DOHH2 (cell line): ENCODE measurements at regions not wholly inside any gene's neighbourhood (a gene's known extent, or its start where the extent isn't known, plus 50 kb on each side); places are given as distances from the start of the nearest gene placed in this dataset.

ENCODE experiments used
- EZH2phosphoT487 ChIP-seq: fragments of 200-600 bp; sonication (generic); IDR thresholded peaks from 2 replicates; pipeline ENCODE4 v1.6.1; 2017; ENCODE audit warnings: borderline replicate concordance, mild to moderate bottlenecking, antibody characterized with exemption, low read length, moderate library complexity, mixed read lengths
- TF ChIP-seq, protein P1 (sequence below): fragments of 200-600 bp; sonication (generic); IDR thresholded peaks from one replicate; pipeline ENCODE4 v1.5.1; 2014; ENCODE audit warnings: antibody characterized with exemption, mild to moderate bottlenecking, low read depth, low read length; ENCODE audit not compliant: poor library complexity, severe bottlenecking

GRCh38 chr15:93987068-93987467 lies 244.3 kb upstream of the MCTP2 start:
- TF ChIP-seq, protein P1, sequence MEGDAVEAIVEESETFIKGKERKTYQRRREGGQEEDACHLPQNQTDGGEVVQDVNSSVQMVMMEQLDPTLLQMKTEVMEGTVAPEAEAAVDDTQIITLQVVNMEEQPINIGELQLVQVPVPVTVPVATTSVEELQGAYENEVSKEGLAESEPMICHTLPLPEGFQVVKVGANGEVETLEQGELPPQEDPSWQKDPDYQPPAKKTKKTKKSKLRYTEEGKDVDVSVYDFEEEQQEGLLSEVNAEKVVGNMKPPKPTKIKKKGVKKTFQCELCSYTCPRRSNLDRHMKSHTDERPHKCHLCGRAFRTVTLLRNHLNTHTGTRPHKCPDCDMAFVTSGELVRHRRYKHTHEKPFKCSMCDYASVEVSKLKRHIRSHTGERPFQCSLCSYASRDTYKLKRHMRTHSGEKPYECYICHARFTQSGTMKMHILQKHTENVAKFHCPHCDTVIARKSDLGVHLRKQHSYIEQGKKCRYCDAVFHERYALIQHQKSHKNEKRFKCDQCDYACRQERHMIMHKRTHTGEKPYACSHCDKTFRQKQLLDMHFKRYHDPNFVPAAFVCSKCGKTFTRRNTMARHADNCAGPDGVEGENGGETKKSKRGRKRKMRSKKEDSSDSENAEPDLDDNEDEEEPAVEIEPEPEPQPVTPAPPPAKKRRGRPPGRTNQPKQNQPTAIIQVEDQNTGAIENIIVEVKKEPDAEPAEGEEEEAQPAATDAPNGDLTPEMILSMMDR = no peak
- no peak for TF ChIP-seq EZH2phosphoT487
